Upper lobe of left lung (tissue), 6 donors: ENCODE measurements at regions not wholly inside any gene's neighbourhood (a gene's known extent, or its start where the extent isn't known, plus 50 kb on each side); places are given as distances from the start of the nearest gene placed in this dataset.

ENCODE experiments used
- ATAC-seq, 2 donors: fragments of 200-7000 bp; cut with Tn5 transposase; one replicate each; pipeline ENCODE4 v1.9.1; 2022; ENCODE audit warnings: mild to moderate bottlenecking in 2 of 2, moderate library complexity in 2 of 2; ENCODE audit not compliant: low FRiP score in 2 of 2
- DNase-seq, 2 donors: peaks; one replicate each; pipeline ENCODE4 v3.0.0-alpha.2; 2019 to 2020
- H3K27ac ChIP-seq, 4 donors: fragments of 200-600 bp; sonication (generic); one replicate each; pipeline ENCODE4 v1.5.1; 2016 to 2019
- H3K27me3 ChIP-seq, 4 donors: fragments of 200-600 bp; sonication (generic); one replicate each; pipeline ENCODE4 v1.5.1; 2017 to 2019
- H3K36me3 ChIP-seq, 4 donors: fragments of 200-600 bp; sonication (generic); one replicate each; pipeline ENCODE4 v1.5.1; 2016 to 2019
- H3K4me1 ChIP-seq, 4 donors: fragments of 200-600 bp; sonication (generic); one replicate each; pipeline ENCODE4 v1.5.1; 2018 to 2019
- H3K4me3 ChIP-seq, 4 donors: fragments of 200-600 bp; sonication (generic); one replicate each; pipeline ENCODE4 v1.5.1; 2017 to 2019; ENCODE audit warnings: mild to moderate bottlenecking in 2 of 4, moderate library complexity in 1 of 4
- H3K9me3 ChIP-seq, 4 donors: fragments of 200-600 bp; sonication (generic); one replicate each; pipeline ENCODE4 v1.5.1; 2018 to 2019
- EP300 ChIP-seq, 4 donors: sonication (generic); formaldehyde crosslinking; IDR thresholded peaks; one replicate each; pipeline ENCODE4 v1.5.1; 2017; ENCODE audit warnings: antibody characterized with exemption in 4 of 4, control low read depth in 2 of 4
- POLR2A ChIP-seq, 4 donors: fragments of 450-650 bp; IDR thresholded peaks; one replicate each; pipeline ENCODE4 v1.5.1; 2016 to 2017; ENCODE audit warnings: antibody characterized with exemption in 4 of 4, mild to moderate bottlenecking in 2 of 4
- POLR2AphosphoS5 ChIP-seq, 2 donors: sonication (generic); formaldehyde crosslinking; IDR thresholded peaks; one replicate each; pipeline ENCODE4 v1.5.1; 2017; ENCODE audit warnings: antibody characterized with exemption in 2 of 2
- WGBS, 2 donors: methylation state at CpG; one replicate each; pipeline ENCODE4 v1.1.5; 2017 to 2018; 5-methylcytosine and 5-hydroxymethylcytosine counted together
- TF ChIP-seq, protein P1 (sequence below), 6 experiments: fragments of 450-650 bp in 4 of 6; fragments of 200-600 bp in 2 of 6; sonication (generic) in 2 of 6; IDR thresholded peaks; one replicate each; pipeline ENCODE4 v1.5.1; 2016 to 2019; ENCODE audit warnings: antibody characterized with exemption in 6 of 6
- donor health status: DM: no; HTN: no; CAD: no; lungs with moderate emphysema.
- donor health status: DM: no; HTN: yes; CAD: no; lungs with severe emphysema.

- ATAC-seq, result no peak
- no peak overlapping the region for H3K27ac ChIP-seq
- TF ChIP-seq EP300 (IDR thresholded peaks at IDR 0.05) (no peak), POLR2AphosphoS5 (IDR thresholded peaks at IDR 0.05) (no peak), POLR2A (IDR thresholded peaks at IDR 0.05) (no peak)
- TF ChIP-seq, protein P1, sequence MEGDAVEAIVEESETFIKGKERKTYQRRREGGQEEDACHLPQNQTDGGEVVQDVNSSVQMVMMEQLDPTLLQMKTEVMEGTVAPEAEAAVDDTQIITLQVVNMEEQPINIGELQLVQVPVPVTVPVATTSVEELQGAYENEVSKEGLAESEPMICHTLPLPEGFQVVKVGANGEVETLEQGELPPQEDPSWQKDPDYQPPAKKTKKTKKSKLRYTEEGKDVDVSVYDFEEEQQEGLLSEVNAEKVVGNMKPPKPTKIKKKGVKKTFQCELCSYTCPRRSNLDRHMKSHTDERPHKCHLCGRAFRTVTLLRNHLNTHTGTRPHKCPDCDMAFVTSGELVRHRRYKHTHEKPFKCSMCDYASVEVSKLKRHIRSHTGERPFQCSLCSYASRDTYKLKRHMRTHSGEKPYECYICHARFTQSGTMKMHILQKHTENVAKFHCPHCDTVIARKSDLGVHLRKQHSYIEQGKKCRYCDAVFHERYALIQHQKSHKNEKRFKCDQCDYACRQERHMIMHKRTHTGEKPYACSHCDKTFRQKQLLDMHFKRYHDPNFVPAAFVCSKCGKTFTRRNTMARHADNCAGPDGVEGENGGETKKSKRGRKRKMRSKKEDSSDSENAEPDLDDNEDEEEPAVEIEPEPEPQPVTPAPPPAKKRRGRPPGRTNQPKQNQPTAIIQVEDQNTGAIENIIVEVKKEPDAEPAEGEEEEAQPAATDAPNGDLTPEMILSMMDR (IDR thresholded peaks at IDR 0.05), result no peak
- H3K4me3 ChIP-seq, result no peak overlapping the region
- H3K27me3 ChIP-seq, result no peaks in the 10 kb centered on the region
- H3K36me3 ChIP-seq, result no peaks in the 10 kb centered on the region
- no peaks in the 10 kb centered on the region for H3K4me1 ChIP-seq
- no peaks in the 10 kb centered on the region for H3K9me3 ChIP-seq
- 34 to 53% methylated on average over 3 of the region's 3 CpGs for WGBS, 2 donors
- DNase-seq, result no peak
These were observed 344.2 kb downstream of the MTX2 start for GRCh38 chr2:176613323-176613987.

DNA sequence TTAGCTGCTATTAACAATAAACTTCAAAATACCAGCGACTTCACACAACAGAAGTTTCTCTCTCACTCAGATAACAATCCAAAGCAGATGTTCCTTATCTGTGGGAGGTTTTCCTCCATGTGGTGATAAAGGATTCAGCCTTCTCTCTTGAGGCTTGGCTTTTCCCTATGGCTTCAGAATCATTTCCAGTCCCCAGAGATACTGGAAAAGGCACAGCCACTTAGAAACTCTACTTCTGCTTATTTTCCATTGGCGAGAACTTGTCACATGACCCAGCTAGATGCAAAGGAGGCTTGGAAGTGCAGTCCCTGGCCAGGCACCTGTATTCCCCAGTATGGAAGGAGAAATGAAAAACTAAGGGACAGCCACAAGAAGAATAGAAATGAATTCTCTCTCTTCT, 344.8 kb downstream of the MTX2 start:
- Histone ChIP-seq H3K4me3 (no peak overlapping the region), H3K27ac (no peak overlapping the region), H3K36me3 (no peaks in the 10 kb centered on the region), H3K4me1 (no peaks in the 10 kb centered on the region), H3K27me3 (no peaks in the 10 kb centered on the region), H3K9me3 (no peaks in the 10 kb centered on the region)
- TF ChIP-seq, protein P1 (IDR thresholded peaks at IDR 0.05), result no peak
- TF ChIP-seq POLR2A (IDR thresholded peaks at IDR 0.05), result no peak
- TF ChIP-seq EP300 (IDR thresholded peaks at IDR 0.05), result no peak
- TF ChIP-seq POLR2AphosphoS5 (IDR thresholded peaks at IDR 0.05), result no peak
- ATAC-seq (no peak), DNase-seq (no peak)
- 59 to 60% methylated on average over 2 of the region's 2 CpGs for WGBS, 2 donors

- Histone ChIP-seq H3K27me3 (no peaks in the 10 kb centered on the region), H3K27ac (no peak overlapping the region), H3K4me3 (no peak overlapping the region), H3K36me3 (no peaks in the 10 kb centered on the region), H3K4me1 (no peaks in the 10 kb centered on the region), H3K9me3 (no peaks in the 10 kb centered on the region)
- no peak for ATAC-seq
- DNase-seq, result no peak
- no peak for TF ChIP-seq POLR2AphosphoS5 (IDR thresholded peaks at IDR 0.05)
- no peak for TF ChIP-seq POLR2A (IDR thresholded peaks at IDR 0.05)
- TF ChIP-seq EP300 (IDR thresholded peaks at IDR 0.05), result no peak
- TF ChIP-seq, protein P1 (IDR thresholded peaks at IDR 0.05), result no peak
- 58 to 64% methylated on average over 2 of the region's 2 CpGs for WGBS, 2 donors
These were observed 345.7 kb downstream of the MTX2 start for GRCh38 chr2:176614930-176615329.

DNA sequence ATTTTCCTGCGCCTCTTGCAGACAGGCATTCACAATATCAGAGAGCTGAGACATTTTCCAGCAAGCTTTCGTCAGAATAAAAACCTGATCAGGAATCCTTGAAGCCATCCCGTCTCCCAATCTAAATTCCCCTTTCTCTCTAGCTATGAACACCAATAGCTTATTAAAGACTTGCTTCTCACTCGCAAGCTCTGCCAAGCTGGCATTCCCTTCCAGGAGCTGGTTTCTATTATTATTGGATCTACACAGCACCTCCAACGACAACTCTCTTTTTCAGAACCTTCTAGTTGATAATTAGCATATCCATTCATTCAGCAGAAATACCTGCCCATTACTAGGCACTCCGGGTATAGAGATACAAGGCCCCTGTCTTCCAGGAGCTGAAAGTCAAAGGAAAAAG, 350.3 kb downstream of the MTX2 start:
- no peaks in the 10 kb centered on the region for H3K9me3 ChIP-seq
- H3K4me1 ChIP-seq, result no peaks in the 10 kb centered on the region
- DNase-seq (no peak), ATAC-seq (no peak)
- no peaks in the 10 kb centered on the region for H3K36me3 ChIP-seq
- 92 to 94% methylated on average over 6 of the region's 6 CpGs for WGBS, 2 donors
- no peak overlapping the region for H3K27ac ChIP-seq
- TF ChIP-seq POLR2AphosphoS5 (IDR thresholded peaks at IDR 0.05) (no peak), POLR2A (IDR thresholded peaks at IDR 0.05) (no peak), EP300 (IDR thresholded peaks at IDR 0.05) (no peak)
- TF ChIP-seq, protein P1 (IDR thresholded peaks at IDR 0.05), result no peak
- H3K4me3 ChIP-seq, result no peak overlapping the region
- no peaks in the 10 kb centered on the region for H3K27me3 ChIP-seq

GRCh38 chr2:176621350-176621749, 352.1 kb downstream of the MTX2 start:
- WGBS, 2 donors, result 57 to 59% methylated on average over 7 of the region's 7 CpGs
- Histone ChIP-seq H3K9me3 (no peaks in the 10 kb centered on the region), H3K27ac (no peak overlapping the region), H3K27me3 (no peaks in the 10 kb centered on the region), H3K36me3 (no peaks in the 10 kb centered on the region), H3K4me1 (no peaks in the 10 kb centered on the region), H3K4me3 (no peak overlapping the region)
- TF ChIP-seq EP300 (IDR thresholded peaks at IDR 0.05), result no peak
- TF ChIP-seq, protein P1 (IDR thresholded peaks at IDR 0.05), result no peak
- TF ChIP-seq POLR2AphosphoS5 (IDR thresholded peaks at IDR 0.05), result no peak
- no peak for TF ChIP-seq POLR2A (IDR thresholded peaks at IDR 0.05)
- no peak for ATAC-seq
- no peak for DNase-seq
